22Rv1 (cell line): ENCODE measurements at regions not wholly inside any gene's neighbourhood (a gene's known extent, or its start where the extent isn't known, plus 50 kb on each side); places are given as distances from the start of the nearest gene placed in this dataset.

ENCODE experiments used
- H3K27ac ChIP-seq: fragments of 450-650 bp; 2 replicates; pipeline ENCODE4 v1.5.1; 2017
- ZFX ChIP-seq: fragments of 450-650 bp; IDR thresholded peaks from 2 replicates; pipeline ENCODE4 v1.6.1; 2017; ENCODE audit warnings: antibody characterized with exemption, borderline replicate concordance
- TF ChIP-seq, protein P1 (sequence below): fragments of 450-650 bp; IDR thresholded peaks from 2 replicates; pipeline ENCODE4 v1.5.1; 2017; ENCODE audit warnings: mild to moderate bottlenecking

DNA sequence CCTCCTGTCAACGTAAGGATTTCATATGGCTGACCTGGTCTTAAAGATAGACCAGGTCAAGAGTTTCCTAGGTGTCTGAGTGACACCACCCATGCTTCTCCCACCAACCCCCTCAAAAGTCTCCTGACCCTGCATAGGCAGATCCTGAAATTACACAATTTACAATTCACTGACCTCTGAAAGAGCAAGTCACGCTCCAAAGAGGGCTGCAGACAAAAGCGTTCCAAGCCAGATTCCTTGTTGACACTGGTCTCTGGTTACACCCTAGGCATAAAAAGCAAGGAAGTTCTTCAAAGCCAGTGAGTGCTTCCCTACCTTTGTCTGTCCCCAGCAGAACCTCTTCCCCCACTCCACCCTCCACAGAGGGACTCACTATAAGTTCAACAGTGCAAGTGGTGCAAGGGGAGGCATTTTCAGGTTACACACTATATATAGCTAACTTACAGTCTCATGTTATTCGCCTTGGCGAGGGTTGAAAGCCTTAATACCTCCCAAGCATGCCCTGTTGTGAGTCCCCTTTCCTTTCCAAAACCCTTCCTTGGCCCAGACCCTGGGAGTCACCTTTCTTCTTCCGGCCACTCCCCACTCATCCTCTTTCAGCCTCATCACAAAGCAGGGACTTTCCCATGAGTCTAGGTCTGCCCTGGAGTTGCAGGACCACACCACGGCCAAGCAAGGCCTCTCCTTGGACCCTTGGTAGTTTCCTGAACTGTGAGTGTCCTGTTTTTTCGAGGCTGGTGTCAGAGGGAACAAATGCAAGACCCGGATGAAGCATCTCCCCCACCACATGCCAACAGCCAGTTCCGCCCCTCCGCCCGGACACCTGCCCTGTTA, 58.0 kb upstream of the KLF3 start:
- TF ChIP-seq, protein P1, sequence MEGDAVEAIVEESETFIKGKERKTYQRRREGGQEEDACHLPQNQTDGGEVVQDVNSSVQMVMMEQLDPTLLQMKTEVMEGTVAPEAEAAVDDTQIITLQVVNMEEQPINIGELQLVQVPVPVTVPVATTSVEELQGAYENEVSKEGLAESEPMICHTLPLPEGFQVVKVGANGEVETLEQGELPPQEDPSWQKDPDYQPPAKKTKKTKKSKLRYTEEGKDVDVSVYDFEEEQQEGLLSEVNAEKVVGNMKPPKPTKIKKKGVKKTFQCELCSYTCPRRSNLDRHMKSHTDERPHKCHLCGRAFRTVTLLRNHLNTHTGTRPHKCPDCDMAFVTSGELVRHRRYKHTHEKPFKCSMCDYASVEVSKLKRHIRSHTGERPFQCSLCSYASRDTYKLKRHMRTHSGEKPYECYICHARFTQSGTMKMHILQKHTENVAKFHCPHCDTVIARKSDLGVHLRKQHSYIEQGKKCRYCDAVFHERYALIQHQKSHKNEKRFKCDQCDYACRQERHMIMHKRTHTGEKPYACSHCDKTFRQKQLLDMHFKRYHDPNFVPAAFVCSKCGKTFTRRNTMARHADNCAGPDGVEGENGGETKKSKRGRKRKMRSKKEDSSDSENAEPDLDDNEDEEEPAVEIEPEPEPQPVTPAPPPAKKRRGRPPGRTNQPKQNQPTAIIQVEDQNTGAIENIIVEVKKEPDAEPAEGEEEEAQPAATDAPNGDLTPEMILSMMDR = no peak
- TF ChIP-seq ZFX = no peak

DNA sequence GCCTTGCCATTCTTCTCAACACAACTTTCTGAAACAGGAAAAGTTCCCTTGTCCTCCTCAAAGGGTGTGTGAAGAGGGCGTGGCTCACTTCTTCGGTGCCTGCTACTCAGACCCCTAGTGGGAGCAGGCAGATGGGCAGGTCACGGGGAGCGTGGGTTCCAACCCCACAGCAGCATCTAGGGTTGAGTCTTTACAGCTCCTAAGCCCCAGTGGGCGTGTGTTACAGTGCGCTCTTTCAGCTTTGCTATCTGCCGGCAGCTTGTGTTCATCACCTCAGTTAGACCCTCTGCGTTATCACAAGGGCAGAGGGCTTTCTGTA, 57.5 kb upstream of the KLF3 start:
- H3K27ac ChIP-seq = no peak overlapping the region
- TF ChIP-seq, protein P1 = no peak
- TF ChIP-seq ZFX = no peak

More for the DNA sequence above, 58.0 kb upstream of the KLF3 start:
- H3K27ac ChIP-seq = peak overlapping the region; percentile 15; the same call in 1 of the 2 replicates

DNA sequence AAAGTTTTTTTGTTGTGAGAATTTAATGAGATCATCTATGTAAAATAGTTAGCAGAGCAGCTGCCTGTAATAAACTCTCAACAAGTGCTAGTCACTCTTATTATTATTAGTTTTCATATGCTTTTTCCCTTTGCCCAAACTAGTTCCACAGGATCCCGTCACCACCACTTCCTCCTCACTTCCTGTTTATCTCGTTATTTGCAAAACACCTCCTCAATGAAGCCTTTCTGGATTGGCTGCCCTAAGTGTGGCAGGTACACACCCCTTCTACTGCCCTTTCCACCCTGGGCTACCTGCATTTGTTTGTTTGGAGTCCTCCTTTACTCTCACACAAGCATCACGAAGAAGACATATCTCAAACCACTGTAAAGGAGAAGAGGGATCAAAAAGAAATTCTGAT, 54.4 kb upstream of the KLF3 start:
- H3K27ac ChIP-seq = peak overlapping the region; percentile 86
- no peak for TF ChIP-seq ZFX
- TF ChIP-seq, protein P1 = no peak

DNA sequence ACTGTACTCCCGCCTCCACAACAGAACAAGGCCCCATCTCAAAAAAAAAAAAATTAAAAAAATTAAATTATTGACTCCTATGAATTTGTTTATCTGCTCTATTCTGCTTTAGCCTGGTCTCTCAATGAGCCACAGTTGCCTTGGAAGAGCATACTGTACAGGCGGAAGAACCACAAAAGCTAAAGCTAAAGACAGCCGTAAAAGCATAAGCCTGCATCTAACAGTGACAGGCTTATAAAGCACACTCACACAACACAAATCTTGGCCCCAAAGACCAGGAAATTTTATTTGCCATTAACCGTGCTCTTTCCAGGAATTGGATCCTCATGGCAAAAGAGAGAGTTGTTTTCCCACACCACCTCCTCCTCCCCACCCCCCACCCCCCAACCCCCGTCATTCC, 53.5 kb upstream of the KLF3 start:
- no peak for TF ChIP-seq ZFX
- TF ChIP-seq, protein P1 = no peak
- peak overlapping the region; percentile 86 for H3K27ac ChIP-seq

DNA sequence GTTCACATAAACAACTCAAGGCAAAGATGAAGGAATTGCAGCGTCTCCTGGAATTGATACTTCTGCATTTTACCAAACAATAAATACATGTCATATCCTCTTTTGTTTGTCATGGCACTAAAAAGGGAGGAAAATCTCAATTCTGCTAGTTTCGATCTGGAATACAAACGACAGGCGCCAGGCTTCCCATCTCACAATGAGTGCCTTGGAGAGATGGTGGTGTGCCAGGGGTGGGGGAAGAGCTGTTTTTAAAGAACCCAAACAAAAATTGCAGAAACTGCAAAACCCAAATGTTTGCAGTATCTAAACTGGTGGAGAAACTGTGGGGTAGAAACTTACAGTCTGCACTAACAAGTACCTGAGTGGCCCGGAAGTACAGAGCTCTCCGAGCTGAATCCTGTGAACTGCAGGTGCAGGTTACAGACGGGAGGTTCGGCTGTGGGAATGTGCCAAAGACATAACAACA, 53.0 kb upstream of the KLF3 start:
- peak overlapping the region; percentile 86 for H3K27ac ChIP-seq

DNA sequence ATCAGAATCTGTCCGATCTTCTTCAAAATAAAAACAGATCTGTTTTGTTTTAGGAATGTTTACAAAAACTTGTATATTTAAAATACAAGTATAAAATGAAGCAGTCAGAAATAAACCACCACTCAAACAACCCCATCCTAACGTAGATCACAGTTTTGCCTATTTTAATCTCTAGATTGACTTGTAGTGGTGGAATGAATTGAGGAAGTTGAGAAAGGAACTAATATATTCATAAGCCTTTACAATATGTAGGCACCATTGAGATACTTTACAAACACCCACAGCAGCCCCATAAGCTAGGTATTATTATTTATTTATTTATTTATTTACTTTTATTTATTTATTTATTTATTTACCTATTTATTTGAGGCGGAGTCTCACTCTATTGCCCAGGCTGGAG, 52.3 kb upstream of the KLF3 start:
- H3K27ac ChIP-seq = peak overlapping the region; percentile 86
- TF ChIP-seq, protein P1 = no peak
- no peak for TF ChIP-seq ZFX

More for the DNA sequence above, 53.0 kb upstream of the KLF3 start:
- TF ChIP-seq, protein P1 = no peak
- no peak for TF ChIP-seq ZFX

DNA sequence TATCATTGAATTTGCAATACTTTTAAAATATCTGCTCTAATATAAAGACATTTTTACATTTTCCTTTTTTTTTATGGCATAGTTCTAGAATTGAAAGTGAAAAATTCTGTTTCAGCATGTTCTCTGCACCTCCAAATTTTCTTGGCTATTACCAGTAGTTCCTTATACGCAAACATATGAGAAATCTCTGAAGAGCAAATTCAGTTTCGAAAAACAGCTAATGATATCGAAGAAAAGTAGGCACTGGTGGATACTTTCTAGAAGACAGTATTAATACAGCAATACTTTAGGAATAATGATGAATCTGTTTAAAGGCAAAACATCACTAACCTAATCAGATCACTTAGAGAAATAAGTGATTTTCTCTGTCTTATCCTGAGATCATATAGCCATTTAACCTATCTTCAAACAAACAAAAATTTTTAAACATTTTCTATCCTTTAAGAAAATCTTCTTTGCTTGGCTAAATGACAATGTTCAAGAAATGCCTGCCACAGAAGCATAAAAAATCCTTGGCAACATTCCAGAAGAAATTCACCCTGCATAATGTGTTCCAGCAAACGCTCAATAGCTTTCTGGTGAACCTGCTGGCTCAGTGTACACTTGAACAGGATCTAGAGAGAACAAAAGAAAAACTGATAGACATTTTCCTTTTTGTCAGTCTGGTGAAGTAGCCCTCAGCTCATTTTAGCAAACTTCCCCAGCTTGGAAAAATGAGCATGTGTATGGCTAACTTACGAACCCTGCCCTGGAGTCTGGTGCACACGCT, 51.2 kb upstream of the KLF3 start:
- TF ChIP-seq, protein P1 = no peak
- TF ChIP-seq ZFX = no peak
- peak overlapping the region; percentile 86 for H3K27ac ChIP-seq
